CD14-positive monocyte (primary cell): ENCODE measurements at regions not wholly inside any gene's neighbourhood (a gene's known extent, or its start where the extent isn't known, plus 50 kb on each side); places are given as distances from the start of the nearest gene placed in this dataset.

Experiments used
- DNase-seq, 3 donors: peaks; one replicate each; pipeline ENCODE4 v3.0.0-alpha.2; 2011 to 2022
- H2AFZ ChIP-seq: 2 replicates; pipeline ENCODE4 v1.6.0; 2012; ENCODE audit warnings: mild to moderate bottlenecking, low read depth, low read length, inconsistent platforms; ENCODE audit not compliant: insufficient read depth, poor library complexity, severe bottlenecking
- H3K27ac ChIP-seq, 2 donors: 1 replicate in 1 of 2; 2 replicates in 1 of 2; pipeline ENCODE4 v1.5.1; 2012 to 2013; ENCODE audit warnings: low read length in 2 of 2, control low read depth in 1 of 2, inconsistent platforms in 1 of 2, low read depth in 1 of 2, mild to moderate bottlenecking in 1 of 2
- H3K27me3 ChIP-seq, 2 donors: one replicate each; pipeline versions ENCODE4 v1.6.0 to v1.6.1; 2011 to 2013; ENCODE audit warnings: low read length in 2 of 2; ENCODE audit not compliant: control insufficient read depth in 2 of 2, insufficient read depth in 2 of 2
- H3K36me3 ChIP-seq, 2 donors: replicated peaks in 1 of 2; 1 replicate in 1 of 2; 2 replicates in 1 of 2; pipeline versions ENCODE4 v1.5.1 to v1.6.1; 2012 to 2013; ENCODE audit warnings: low read length in 2 of 2, control low read depth in 1 of 2, inconsistent platforms in 1 of 2, mild to moderate bottlenecking in 1 of 2; ENCODE audit not compliant: insufficient read depth in 2 of 2, control insufficient read depth in 1 of 2
- H3K4me1 ChIP-seq, 2 donors: 1 replicate in 1 of 2; 2 replicates in 1 of 2; pipeline versions ENCODE4 v1.5.1 to v1.6.1; 2012 to 2013; ENCODE audit warnings: low read length in 2 of 2, control low read depth in 1 of 2, inconsistent platforms in 1 of 2, mild to moderate bottlenecking in 1 of 2, moderate library complexity in 1 of 2; ENCODE audit not compliant: insufficient read depth in 2 of 2, control insufficient read depth in 1 of 2
- H3K4me2 ChIP-seq: replicated peaks from 2 replicates; pipeline ENCODE3; 2012; ENCODE audit warnings: low read length, moderate library complexity, mild to moderate bottlenecking; ENCODE audit not compliant: poor library complexity, severe bottlenecking; ENCODE audit errors: extremely low read depth
- H3K4me3 ChIP-seq, 3 experiments: fragments of 200-600 bp in 1 of 3; sonication (generic) in 1 of 3; replicated peaks in 1 of 3; 1 replicate in 2 of 3; 2 replicates in 1 of 3; pipeline ENCODE4 v1.5.1; 2011 to 2013; ENCODE audit warnings: low read length in 3 of 3, mild to moderate bottlenecking in 3 of 3, control low read depth in 2 of 3, low read depth in 2 of 3, inconsistent platforms in 1 of 3, moderate library complexity in 1 of 3
- H3K79me2 ChIP-seq: 2 replicates; pipeline ENCODE4 v1.6.0; 2012; ENCODE audit warnings: mild to moderate bottlenecking, control low read depth, inconsistent platforms, low read length, moderate library complexity; ENCODE audit not compliant: insufficient read depth
- H3K9ac ChIP-seq: 2 replicates; pipeline ENCODE4 v1.6.0; 2017; ENCODE audit warnings: low read length, mild to moderate bottlenecking; ENCODE audit not compliant: insufficient read depth, poor library complexity, severe bottlenecking
- H3K9me3 ChIP-seq, 2 donors: replicated peaks in 1 of 2; 1 replicate in 1 of 2; 2 replicates in 1 of 2; pipeline versions ENCODE4 v1.5.1 to v1.6.1; 2012 to 2013; ENCODE audit warnings: low read length in 2 of 2, control low read depth in 1 of 2; ENCODE audit not compliant: control insufficient read depth in 1 of 2, insufficient read depth in 1 of 2
- H4K20me1 ChIP-seq: 2 replicates; pipeline ENCODE4 v1.6.0; 2012; ENCODE audit warnings: mild to moderate bottlenecking, low read length, control low read depth, moderate library complexity; ENCODE audit not compliant: insufficient read depth
- H3K27ac Mint-ChIP-seq, 7 donors: one replicate each; pipeline ENCODE4 v1.8.0; 2020; ENCODE audit warnings: mild to moderate bottlenecking in 7 of 7, mixed read lengths in 7 of 7, moderate library complexity in 6 of 7, inconsistent platforms in 2 of 7
- H3K27me3 Mint-ChIP-seq, 3 donors: one replicate each; pipeline ENCODE4 v1.8.0; 2021 to 2022; ENCODE audit warnings: low read depth in 3 of 3, mild to moderate bottlenecking in 3 of 3, mixed read lengths in 3 of 3, moderate library complexity in 3 of 3, inconsistent platforms in 1 of 3
- H3K36me3 Mint-ChIP-seq, 2 donors: one replicate each; pipeline ENCODE4 v1.8.0; 2020; ENCODE audit warnings: mixed read lengths in 2 of 2, inconsistent platforms in 1 of 2, mild to moderate bottlenecking in 1 of 2
- H3K4me1 Mint-ChIP-seq: one replicate; pipeline ENCODE4 v1.8.0; 2020; ENCODE audit warnings: mild to moderate bottlenecking, mixed read lengths
- H3K4me3 Mint-ChIP-seq, 2 donors: one replicate each; pipeline ENCODE4 v1.8.0; 2020; ENCODE audit warnings: mild to moderate bottlenecking in 2 of 2, mixed read lengths in 2 of 2, moderate library complexity in 1 of 2
- H3K9me3 Mint-ChIP-seq, 7 donors: one replicate each; pipeline ENCODE4 v1.8.0; 2020 to 2022; ENCODE audit warnings: mixed read lengths in 7 of 7, mild to moderate bottlenecking in 6 of 7, moderate library complexity in 6 of 7, inconsistent platforms in 2 of 7
- WGBS: methylation state at CpG from one replicate; pipeline ENCODE4 v1.1.5; 2013; ENCODE audit warnings: missing lambda C conversion rate; ENCODE audit not compliant: insufficient coverage; 5-methylcytosine and 5-hydroxymethylcytosine counted together
- intact Hi-C, 2 donors: fragments of 100-400 bp; cut with micrococcal nuclease; formaldehyde crosslinking; loops; one replicate each; pipeline versions ENCODE4 v1.15.0 to v1.15.1; 2023
- TF ChIP-seq, protein P1 (sequence below): fragments of 200-600 bp; IDR thresholded peaks from one replicate; pipeline ENCODE4 v1.8.0; 2022; ENCODE audit warnings: antibody characterized with exemption, mild to moderate bottlenecking

GRCh38 chr11:27558401-27558800 is 51.8 kb upstream of the LIN7C start:
- Histone ChIP-seq H3K79me2 (no peaks in the 10 kb centered on the region), H4K20me1 (no peaks in the 10 kb centered on the region), H3K4me3 (no peak overlapping the region), H3K9me3 (no peaks in the 10 kb centered on the region), H2AFZ (no peak overlapping the region), H3K27me3 (no peaks in the 10 kb centered on the region), H3K9ac (no peak overlapping the region), H3K27ac (no peak overlapping the region), H3K36me3 (no peaks in the 10 kb centered on the region), H3K4me1 (no peaks in the 10 kb centered on the region), H3K4me2 (no peak overlapping the region)
- Mint-ChIP-seq H3K36me3 (no peaks in the 10 kb centered on the region), H3K4me1 (no peaks in the 10 kb centered on the region), H3K4me3 (no peak overlapping the region), H3K9me3 (peaks cover 0 to 8% (median 3%) of the 10 kb centered on the region in 7 donors), H3K27ac (no peak overlapping the region), H3K27me3 (peaks cover 0 to 1% (median 0%) of the 10 kb centered on the region in 3 donors)
- intact Hi-C loops, result no loop called here
- no CpG with 5 or more reads among the region's 3 CpGs for WGBS
- no peak for DNase-seq
- TF ChIP-seq, protein P1, sequence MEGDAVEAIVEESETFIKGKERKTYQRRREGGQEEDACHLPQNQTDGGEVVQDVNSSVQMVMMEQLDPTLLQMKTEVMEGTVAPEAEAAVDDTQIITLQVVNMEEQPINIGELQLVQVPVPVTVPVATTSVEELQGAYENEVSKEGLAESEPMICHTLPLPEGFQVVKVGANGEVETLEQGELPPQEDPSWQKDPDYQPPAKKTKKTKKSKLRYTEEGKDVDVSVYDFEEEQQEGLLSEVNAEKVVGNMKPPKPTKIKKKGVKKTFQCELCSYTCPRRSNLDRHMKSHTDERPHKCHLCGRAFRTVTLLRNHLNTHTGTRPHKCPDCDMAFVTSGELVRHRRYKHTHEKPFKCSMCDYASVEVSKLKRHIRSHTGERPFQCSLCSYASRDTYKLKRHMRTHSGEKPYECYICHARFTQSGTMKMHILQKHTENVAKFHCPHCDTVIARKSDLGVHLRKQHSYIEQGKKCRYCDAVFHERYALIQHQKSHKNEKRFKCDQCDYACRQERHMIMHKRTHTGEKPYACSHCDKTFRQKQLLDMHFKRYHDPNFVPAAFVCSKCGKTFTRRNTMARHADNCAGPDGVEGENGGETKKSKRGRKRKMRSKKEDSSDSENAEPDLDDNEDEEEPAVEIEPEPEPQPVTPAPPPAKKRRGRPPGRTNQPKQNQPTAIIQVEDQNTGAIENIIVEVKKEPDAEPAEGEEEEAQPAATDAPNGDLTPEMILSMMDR, result no peak

- peaks cover 0 to 8% (median 2%) of the 10 kb centered on the region in 7 donors for H3K9me3 Mint-ChIP-seq
- no peak overlapping the region for H2AFZ ChIP-seq
- TF ChIP-seq, protein P1, result no peak
- H4K20me1 ChIP-seq, result no peaks in the 10 kb centered on the region
- no peaks in the 10 kb centered on the region for H3K36me3 ChIP-seq
- H3K9me3 ChIP-seq, result no peaks in the 10 kb centered on the region
- no peaks in the 10 kb centered on the region for H3K79me2 ChIP-seq
- no peak overlapping the region for H3K27ac Mint-ChIP-seq
- H3K4me2 ChIP-seq, result no peak overlapping the region
- no peaks in the 10 kb centered on the region for H3K4me1 ChIP-seq
- no peak overlapping the region for H3K4me3 ChIP-seq
- no peak for DNase-seq
- no CpG with 5 or more reads among the region's 3 CpGs for WGBS
- peaks cover 0 to 1% (median 0%) of the 10 kb centered on the region in 3 donors for H3K27me3 Mint-ChIP-seq
- H3K4me3 Mint-ChIP-seq, result no peak overlapping the region
- no peak overlapping the region for H3K27ac ChIP-seq
- H3K4me1 Mint-ChIP-seq, result no peaks in the 10 kb centered on the region
- no peak overlapping the region for H3K9ac ChIP-seq
- no peaks in the 10 kb centered on the region for H3K27me3 ChIP-seq
- H3K36me3 Mint-ChIP-seq, result no peaks in the 10 kb centered on the region
- intact Hi-C loops, result no loop called here
These were observed 50.7 kb upstream of the LIN7C start for GRCh38 chr11:27557226-27557625.
